ENCODE measurements at regions not wholly inside any gene's neighbourhood (a gene's known extent, or its start where the extent isn't known, plus 50 kb on each side); places are given as distances from the start of the nearest gene placed in this dataset.
"Not testable (repeated sequence)": the region's sequence is repeated elsewhere in the genome, so short reads cannot be mapped to it uniquely, and the experiment has no call there.

DNA sequence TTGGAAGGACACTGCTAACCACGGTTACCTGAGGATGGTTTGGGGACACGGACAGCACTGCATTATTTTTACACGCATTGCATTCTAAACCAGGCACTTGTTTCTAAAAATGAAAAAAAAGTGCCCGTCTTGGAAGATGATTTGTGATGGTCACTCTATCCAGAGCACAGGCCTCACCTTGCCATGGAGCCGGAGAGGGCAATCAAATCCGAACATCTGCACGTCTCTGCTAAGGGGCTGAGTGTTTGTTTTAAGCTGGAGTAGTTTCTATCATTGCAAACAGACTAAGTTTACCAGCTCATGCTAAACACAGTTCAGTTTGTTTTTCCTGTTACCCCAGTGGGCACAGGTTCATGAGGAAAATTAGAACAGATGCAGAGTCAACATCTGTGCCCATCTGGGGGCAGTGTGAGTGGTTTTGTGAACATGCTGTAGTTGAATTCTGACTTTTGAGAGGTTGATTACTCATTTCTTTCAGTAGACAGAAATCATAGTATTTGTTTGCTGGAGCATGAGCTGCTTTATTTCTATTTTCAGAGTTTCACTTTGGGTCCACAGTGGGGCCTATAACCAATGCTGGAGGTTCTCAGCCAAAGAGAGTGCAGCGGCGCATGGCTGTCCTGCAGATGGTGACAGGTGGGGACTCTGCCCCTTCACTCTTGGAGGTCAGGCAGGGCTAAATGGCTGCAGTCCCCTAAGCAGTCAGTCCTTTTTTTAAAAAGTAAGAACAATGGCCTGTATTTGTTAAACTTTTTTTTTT is 65.4 kb upstream of the ENPP6 start:
- ATAC-seq (peak; percentile 28), DNase-seq (ENCODE audit: low spot score) (no peak)

DNA sequence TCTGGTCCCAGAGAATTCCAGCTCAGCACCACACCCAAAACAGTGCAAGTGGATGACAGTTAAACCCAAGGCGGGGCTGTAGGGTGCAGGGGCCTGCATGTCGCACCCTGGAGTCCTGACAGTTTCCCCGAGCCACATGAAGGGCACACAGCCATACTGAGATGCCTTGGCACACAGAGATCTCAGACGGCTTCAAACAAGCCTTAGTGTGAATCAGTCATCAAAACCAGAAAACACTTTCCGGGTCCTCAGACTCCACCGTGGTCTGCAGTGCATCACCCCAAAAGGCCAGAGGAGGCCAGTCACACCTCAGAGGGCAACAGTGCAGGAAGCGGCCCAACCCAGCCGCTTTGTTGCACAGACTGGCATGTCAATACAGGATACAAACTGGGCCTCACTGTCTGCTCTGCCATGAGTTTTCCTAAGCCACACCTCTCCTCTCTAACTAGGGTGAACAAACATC is 64.6 kb upstream of the ENPP6 start:
- ATAC-seq, result peak; percentile 84
- peak; percentile 69 for DNase-seq (ENCODE audit: low spot score)

DNA sequence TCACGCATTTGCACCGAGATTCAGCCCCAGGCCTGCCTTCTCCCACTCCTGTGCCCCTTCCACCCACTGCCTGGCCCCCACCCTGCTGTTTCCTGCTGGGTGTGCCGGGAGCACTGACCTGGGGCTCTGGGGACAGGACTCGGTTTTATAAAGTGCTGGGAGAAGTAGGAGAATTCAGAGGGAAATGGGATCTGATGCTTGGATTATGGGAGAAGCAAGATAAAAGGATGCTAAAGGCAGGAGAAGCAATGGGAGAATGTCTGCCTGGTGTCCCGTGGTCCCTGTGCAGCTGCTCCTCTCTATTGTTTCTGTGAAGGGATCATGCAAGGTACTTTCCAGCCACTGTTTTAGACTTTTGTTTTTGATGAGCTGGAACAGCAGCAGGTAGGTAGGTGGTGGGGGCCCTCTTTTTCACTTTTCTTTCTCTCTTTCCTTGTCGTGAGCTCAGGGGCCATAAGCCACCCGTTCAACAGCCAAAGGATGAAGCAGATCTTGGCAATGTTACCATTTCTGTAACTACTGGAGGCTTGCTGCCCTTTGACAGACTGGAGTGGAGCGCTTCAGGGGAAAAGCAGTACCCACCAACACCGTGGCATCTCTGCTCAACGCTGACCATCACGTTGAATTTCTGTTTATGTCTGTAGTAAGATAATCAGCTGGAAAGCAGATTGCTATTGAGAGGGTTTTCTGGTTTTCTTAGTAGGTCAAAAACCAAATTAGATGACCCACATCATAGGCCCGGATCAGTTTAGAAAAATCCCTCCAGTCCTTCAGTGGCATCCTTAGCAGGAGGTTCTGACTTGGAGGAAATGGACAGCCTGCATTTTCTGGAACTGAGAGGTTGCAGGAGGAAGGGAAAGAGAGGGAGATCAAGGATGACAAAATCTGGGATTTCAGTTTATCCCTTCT is 63.8 kb upstream of the ENPP6 start:
- DNase-seq (ENCODE audit: low spot score) (no peak), ATAC-seq (no peak)

DNA sequence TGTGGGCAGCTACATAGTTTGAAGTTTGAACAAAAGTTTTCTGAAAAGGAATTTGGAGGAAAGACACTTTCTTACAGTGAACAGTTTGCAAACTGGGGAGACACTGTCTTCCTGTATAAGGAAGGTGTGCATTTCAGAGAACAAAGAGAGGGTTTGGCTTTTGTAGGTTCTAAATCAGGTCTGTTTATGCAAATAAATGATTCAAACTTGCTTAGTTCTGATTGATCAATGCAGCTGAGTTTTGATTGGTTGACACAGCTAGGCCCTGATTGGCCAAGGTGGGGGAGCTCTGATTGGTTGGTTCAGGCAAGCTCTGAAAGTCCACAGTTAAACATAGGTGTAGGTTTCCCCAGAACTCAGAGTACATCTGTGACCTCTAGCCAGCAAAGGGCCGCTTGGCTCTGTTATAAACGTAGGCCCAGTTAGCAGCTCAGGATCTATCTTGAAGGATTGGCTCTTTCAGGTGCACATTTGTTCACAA is 63.0 kb upstream of the ENPP6 start:
- ATAC-seq (no peak), DNase-seq (ENCODE audit: low spot score) (no peak)

DNA sequence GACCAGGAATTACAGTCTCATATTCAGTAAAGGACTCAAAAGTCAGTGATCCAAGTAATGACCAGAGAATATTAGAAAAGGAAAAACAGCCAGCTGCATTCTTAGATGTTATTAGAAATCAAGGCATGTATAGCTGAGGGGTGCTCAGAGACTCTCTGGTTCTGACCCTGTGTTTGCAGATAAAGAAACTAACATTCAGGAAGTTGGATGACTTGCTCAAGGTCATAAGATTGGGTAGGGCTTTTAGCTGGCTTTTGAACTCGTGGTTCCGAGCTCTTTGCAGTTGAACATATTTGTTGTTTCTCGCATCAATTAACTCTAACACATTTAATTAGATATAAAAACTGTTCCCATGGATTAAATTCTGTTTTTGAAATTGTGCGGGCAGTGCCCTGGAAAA is 62.5 kb upstream of the ENPP6 start:
- DNase-seq (ENCODE audit: low spot score) (no peak), ATAC-seq (no peak)

DNA sequence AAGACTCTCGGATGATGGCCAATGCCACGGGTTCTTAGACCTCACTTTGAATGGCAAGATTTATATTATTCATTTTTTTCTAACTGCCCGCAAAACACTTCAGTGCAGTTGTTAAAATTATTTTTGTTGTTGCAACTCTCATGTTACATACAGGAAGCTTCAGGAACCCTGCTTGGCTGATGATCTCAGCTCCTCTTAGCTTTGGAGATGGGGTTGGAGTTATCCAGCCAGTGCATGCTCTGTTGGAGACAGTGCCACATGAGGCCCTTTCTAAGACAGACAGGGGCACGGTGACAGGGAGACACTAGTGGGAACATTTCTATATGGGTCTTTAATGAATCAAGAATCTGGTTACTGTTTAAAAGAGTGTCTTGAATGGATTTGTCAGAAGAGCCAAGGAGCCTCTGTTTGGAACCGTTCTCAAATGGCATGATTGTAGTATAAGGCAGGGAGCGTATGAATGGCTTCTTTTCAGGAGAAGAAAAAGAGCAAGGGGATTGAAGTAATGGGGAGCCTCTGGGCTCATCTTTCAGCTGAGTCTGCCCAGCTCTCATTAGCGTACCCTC is 61.9 kb upstream of the ENPP6 start:
- DNase-seq (ENCODE audit: low spot score) (no peak), ATAC-seq (no peak)

DNA sequence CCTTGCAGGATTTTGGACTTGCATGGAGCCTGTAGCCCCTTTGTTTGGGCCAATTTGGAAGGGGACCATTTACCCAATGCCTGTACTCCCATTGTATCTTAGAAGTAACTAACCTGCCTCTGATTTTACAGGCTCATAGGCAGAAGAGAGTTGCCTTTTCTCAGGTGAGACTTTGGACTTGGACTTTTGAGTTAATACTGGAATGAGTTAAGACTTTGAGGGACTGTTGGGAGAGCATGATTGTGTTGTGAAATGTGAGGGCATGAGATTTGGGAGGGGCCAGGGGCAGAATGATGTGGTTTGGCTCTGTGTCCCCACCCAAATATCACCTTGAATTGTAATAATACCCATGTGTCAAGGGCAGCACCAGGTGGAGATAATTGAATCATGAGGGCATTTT is 60.1 kb upstream of the ENPP6 start:
- not testable (repeated sequence) for DNase-seq (ENCODE audit: low spot score)

DNA sequence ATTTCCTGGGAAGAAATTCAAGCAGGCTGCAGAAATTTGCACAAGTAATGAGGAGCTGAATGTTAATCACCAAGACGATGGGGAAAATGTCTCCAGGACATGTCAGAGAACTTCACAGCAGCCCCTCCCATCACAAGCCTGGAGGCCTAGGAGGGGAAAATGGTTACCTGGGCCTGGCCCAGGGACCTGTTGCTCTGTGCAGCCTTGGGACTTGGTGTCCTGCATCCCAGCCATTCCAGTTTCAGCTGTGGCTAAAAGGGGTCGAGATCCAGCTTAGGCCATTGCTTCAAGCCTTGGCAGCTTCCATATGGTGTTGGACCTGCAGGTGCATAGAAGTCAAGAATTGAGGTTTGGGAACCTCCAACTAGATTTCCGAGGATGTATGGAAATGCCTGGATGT is 59.3 kb upstream of the ENPP6 start:
- DNase-seq (ENCODE audit: low spot score); ATAC-seq: not testable (repeated sequence)

More for the DNA sequence above, 60.1 kb upstream of the ENPP6 start:
- ATAC-seq, result not testable (repeated sequence)

DNA sequence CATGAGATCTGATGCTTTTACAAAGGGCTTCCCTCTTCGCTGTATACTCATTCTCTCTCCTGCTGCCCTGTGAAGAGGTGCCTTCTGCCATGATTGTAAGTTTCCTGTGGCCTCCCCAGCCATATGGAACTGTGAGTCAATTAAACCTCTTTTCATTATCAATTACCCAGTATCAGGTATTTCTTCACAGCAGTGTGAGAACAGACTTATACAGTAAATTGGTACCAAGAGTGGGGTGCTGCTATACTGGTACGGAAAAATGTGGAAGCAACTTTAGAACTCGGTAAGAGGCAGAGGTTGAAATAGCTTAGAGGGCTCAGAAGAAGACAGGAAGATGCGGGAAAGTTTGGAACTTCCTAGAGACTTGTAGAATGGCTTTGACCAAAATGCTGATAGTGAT is 58.7 kb upstream of the ENPP6 start:
- not testable (repeated sequence) for DNase-seq (ENCODE audit: low spot score); ATAC-seq

DNA sequence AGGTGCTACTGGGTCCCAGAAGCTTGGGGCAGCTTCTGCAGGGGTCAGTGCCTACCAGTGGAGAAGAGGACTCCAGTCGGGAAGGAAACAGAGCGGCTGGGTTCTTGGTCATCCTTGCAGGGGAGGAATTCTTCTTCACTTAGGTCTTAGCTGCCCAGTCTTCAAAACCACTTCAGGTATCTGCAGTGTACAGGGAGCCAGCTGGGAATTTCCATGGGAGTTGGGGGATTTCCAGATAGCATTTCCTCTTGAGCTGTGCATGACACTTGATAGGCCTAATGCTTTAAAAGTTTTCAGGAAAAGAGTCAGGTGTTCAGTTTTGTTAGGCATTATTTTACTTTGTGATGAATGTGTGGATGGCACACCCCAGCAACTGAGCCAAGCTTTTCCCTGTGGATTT is 58.1 kb upstream of the ENPP6 start:
- ATAC-seq (no peak), DNase-seq (ENCODE audit: low spot score) (no peak)

DNA sequence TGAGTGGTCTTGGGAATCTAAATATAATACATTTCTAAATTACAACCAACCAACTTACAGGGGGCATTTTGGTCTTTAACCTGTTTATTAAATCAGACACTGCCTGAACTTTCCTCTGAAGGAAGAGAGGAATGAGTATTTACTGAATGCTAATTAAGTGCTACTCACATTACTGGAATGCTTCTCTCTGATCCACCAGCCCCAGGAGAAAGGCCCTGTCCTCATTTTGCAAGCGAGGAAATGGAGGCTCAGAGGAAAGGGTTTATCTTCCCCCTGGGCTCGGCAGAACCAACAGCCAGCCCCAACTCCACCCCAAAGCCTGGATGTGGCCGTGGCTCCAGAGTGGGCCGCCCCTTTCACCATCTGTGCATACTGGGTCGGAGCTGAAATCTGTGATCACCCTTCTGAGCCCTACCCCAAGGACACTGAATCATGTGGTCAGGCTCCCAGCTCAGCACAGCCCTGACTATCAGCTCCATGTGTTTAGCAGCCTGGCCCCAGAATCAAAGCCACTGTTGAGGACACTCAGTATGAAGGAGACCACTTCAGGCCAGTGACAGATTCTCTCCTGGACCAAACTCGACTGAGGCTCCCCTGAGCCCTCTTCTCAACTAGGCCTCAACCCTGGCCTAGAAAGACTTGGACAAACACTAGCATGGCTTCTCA is 56.7 kb upstream of the ENPP6 start:
- ATAC-seq, result no peak
- DNase-seq (ENCODE audit: low spot score), result no peak

DNA sequence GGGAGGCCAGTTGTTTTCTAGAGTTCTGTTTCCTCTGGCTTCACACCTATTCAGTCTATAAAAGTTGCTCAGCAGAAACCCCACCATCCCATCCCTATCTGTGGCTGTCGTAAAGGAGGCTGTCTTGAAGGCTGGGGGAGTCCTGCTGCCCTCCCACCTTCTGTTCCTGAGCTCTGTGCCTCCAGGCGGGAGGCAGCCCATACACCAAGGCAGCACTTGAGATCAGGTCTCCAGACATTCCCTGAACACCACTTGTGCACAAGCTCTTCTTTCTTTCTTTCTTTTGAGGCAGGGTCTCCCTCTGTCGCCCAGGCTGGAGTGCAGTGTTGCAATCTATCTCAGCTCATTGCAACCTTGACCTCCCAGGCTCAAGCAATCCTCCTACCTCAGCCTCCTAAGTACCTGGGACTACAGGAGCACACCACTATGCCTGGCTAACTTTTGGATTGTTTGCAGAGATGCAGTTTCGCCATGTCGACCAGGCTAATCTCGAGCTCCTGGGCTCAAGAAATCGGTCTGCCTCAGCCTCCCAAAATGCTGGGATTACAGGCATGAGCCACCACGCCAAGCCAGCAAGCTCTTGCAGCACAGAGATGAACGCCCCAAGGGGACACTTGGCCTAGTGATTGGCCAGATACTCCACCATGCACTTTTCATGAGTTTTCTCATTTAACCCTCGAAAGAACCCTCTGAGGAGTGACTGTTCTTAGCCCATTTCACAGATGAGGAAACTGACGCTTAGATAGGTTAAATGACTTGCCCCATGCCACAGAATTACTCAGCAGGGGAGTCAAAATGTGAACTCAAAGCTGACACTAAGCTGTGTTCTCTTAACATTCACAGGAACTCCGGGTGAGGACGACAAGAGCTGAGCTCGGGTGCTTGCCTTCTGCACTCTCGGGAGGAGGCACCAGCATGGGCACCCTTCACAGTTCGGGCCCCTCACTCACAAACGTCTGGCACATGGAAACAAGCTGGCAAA is 55.8 kb upstream of the ENPP6 start:
- DNase-seq (ENCODE audit: low spot score), result no peak
- ATAC-seq, result no peak

DNA sequence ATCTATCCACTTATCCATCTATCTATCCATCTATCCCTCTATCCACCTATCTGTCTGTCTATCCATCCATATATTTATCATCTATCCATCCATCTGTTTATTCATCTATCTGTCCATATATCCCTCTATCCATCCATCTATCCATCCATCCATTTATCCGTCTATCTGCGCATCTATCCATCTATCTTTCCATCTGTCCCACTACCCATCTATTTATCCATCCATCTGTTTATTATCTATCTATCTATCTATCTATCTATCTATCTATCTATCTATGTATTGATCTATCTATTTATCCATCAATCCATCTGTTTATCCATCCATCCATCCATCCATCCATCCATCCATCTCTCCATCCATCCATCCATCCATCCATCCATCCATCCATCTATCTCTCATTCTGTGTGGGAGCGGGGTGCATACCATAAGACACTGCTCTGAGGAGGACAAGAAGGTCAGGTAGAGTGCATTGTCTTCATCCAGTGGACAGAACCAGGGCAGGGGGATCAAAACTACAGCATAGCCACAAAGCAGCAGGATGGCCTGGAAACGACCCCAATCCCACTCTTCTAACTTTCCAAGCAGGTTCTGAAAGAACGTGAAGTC is 53.2 kb upstream of the ENPP6 start:
- DNase-seq (ENCODE audit: low spot score) (no peak), ATAC-seq (no peak)

DNA sequence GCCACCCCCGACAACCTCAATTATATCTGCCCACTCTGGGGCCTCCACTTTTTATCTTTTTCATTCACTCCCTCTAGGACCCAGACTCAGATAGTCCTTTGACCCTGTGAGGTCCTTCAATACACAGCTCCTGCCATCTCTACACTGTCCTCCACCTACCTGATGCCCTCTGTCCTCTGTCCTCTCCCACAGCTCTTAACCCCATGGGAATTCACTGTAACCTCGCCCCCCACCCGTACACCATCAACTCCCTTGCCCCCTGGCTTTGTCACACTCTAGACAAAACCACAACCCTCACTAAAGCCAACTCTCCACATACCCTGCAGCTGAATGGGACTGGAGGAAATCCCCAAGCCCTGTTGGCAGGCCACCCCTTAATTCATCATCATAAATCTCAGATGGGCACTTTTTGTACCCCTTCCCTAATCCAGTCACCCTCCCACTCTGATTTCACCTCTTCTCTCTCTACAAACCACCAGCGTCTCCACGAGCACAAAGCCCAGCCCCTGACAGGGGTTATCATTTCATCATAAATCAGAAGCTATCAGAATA is 52.3 kb upstream of the ENPP6 start:
- DNase-seq (ENCODE audit: low spot score), result no peak

DNA sequence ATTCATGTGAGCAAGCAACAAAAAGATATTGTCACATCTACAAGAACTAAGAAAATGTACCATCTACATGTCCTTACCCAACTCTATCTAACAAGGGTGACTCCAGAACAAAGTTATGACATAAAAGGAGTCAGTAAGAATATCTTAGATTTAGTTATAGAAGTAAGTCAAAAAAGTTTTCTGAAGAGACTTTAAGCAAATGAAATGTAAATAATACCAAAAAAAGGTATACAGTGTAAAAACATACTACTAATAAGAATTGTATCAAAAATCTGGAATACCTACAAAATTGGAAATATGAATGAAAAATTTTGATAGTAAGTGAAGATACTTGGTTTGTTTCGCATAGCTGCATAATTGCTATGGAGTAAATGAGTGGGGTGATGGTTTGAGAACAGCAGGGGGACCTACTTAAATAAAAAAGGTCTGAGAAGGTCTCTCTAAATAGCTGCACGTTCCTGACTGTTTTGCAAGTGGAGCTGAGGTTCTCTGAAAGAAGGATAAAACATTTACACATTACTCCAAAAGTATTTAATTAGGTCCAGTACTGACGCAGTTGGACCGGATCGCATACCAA is 51.0 kb upstream of the ENPP6 start:
- DNase-seq (ENCODE audit: low spot score) (no peak), ATAC-seq (no peak)

More for the DNA sequence above, 52.3 kb upstream of the ENPP6 start:
- no peak for ATAC-seq

DNA sequence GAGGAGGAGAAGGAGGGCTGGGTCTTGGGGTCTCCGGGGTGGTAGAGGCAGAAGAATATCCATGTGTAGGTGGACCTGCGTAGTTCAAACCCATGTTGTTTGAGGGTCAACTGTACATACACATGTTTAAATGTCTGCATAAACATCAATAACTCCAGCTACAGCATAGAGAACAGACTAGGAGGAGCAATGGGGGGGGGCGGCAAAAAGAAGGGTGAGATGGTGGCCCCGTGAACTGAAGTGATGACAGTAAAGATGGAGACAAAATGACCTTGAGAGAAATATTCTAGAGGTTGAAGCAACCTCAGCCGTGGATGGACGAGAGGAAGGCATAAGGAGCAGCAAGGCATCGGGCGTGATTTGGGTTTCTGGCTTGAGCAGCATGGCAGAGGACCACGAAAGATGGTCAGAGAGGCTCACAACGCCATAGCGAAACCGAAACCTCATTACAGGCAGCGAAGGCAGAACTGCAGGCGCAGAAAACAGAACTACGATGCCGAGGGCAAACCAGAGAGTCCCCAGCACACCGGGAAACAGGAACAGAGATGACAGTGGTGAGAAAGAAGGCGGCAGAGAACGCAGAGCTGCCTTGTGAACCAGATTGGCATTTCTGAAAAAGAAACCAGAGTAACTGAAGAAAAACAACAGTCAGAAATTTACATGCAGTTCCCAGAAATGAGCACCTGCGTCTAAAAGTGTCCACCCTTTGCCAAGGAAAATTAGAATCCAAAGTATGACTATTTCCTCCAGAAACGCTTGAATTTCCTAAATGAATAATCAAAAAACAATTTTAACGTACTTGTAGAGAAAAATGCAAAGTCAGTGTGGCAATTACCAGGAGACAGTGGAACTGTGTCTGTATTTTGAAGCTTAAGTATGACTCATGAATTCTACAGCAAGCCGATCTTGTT is 50.3 kb upstream of the ENPP6 start:
- peak; percentile 16 for DNase-seq (ENCODE audit: low spot score)
- ATAC-seq, result peak; percentile 41

Data from left lobe of liver (tissue), 2 donors.